Tibial nerve (tissue), 4 donors: ENCODE measurements at regions not wholly inside any gene's neighbourhood (a gene's known extent, or its start where the extent isn't known, plus 50 kb on each side); places are given as distances from the start of the nearest gene placed in this dataset.

ENCODE experiments used
- DNase-seq, 2 donors: peaks; one replicate each; pipeline ENCODE4 v3.0.0-alpha.2; 2019; ENCODE audit warnings: low spot score in 2 of 2
- H3K27ac ChIP-seq, 4 donors: fragments of 200-600 bp; sonication (generic) in 3 of 4; one replicate each; pipeline ENCODE4 v1.5.1; 2017 to 2019; ENCODE audit warnings: mild to moderate bottlenecking in 1 of 4
- H3K27me3 ChIP-seq, 2 donors: fragments of 200-600 bp; sonication (generic) in 1 of 2; one replicate each; pipeline versions ENCODE4 v1.5.1 to v1.6.0; 2017 to 2019
- H3K36me3 ChIP-seq, 3 donors: fragments of 200-600 bp; sonication (generic); one replicate each; pipeline ENCODE4 v1.5.1; 2018 to 2019
- H3K4me1 ChIP-seq, 4 donors: fragments of 200-600 bp; sonication (generic) in 3 of 4; one replicate each; pipeline ENCODE4 v1.5.1; 2017 to 2019
- H3K4me3 ChIP-seq, 4 donors: fragments of 200-600 bp; sonication (generic) in 3 of 4; one replicate each; pipeline ENCODE4 v1.5.1; 2017 to 2019; ENCODE audit warnings: mild to moderate bottlenecking in 1 of 4, moderate library complexity in 1 of 4
- H3K9me3 ChIP-seq, 4 donors: fragments of 200-600 bp; sonication (generic) in 3 of 4; one replicate each; pipeline ENCODE4 v1.5.1; 2017 to 2019
- CTCF ChIP-seq, 5 experiments: fragments of 200-600 bp in 3 of 5; fragments of 450-650 bp in 2 of 5; sonication (generic) in 3 of 5; IDR thresholded peaks; one replicate each; pipeline ENCODE4 v1.5.1; 2016 to 2019; ENCODE audit warnings: antibody characterized with exemption in 5 of 5, mild to moderate bottlenecking in 3 of 5, moderate library complexity in 2 of 5
- EP300 ChIP-seq, 2 donors: sonication (generic); formaldehyde crosslinking; IDR thresholded peaks; one replicate each; pipeline ENCODE4 v1.6.1; 2017; ENCODE audit warnings: antibody characterized with exemption in 2 of 2, mild to moderate bottlenecking in 1 of 2
- POLR2A ChIP-seq, 2 donors: fragments of 450-650 bp; IDR thresholded peaks; one replicate each; pipeline ENCODE4 v1.6.1; 2017; ENCODE audit warnings: antibody characterized with exemption in 2 of 2, mild to moderate bottlenecking in 2 of 2, moderate library complexity in 2 of 2
- WGBS, 2 donors: methylation state at CpG; one replicate each; pipeline ENCODE4 v1.1.5; 2018; 5-methylcytosine and 5-hydroxymethylcytosine counted together

GRCh38 chr10:88045656-88046415 lies 182.4 kb downstream of the PTEN start:
- Histone ChIP-seq H3K27ac (peak overlapping the region; percentile 0 to 74 (median 48)), H3K4me1 (peaks cover 0 to 51% (median 11%) of the 10 kb centered on the region in 4 donors), H3K4me3 (no peak overlapping the region), H3K36me3 (no peaks in the 10 kb centered on the region), H3K9me3 (no peaks in the 10 kb centered on the region), H3K27me3 (no peaks in the 10 kb centered on the region)
- TF ChIP-seq CTCF (IDR thresholded peaks at IDR 0.05) (no peak), EP300 (IDR thresholded peaks at IDR 0.05) (peak in 1 of 2 donors; percentile 50), POLR2A (IDR thresholded peaks at IDR 0.05) (no peak)
- DNase-seq, result peak in 1 of 2 donors; percentile 28
- 44 to 57% methylated on average over 5 of the region's 5 CpGs for WGBS, 2 donors

- TF ChIP-seq CTCF (IDR thresholded peaks at IDR 0.05) (no peak), POLR2A (IDR thresholded peaks at IDR 0.05) (no peak), EP300 (IDR thresholded peaks at IDR 0.05) (no peak)
- Histone ChIP-seq H3K4me3 (no peak overlapping the region), H3K27me3 (no peaks in the 10 kb centered on the region), H3K4me1 (peaks cover 0 to 34% (median 11%) of the 10 kb centered on the region in 4 donors), H3K27ac (no peak overlapping the region), H3K36me3 (no peaks in the 10 kb centered on the region), H3K9me3 (no peaks in the 10 kb centered on the region)
- no peak for DNase-seq
Measured at GRCh38 chr10:88047579-88047978, 184.2 kb downstream of the PTEN start.

- no peak for DNase-seq
- WGBS, 2 donors, result 100% methylated on average over 1 of the region's 1 CpG
- Histone ChIP-seq H3K9me3 (no peaks in the 10 kb centered on the region), H3K27me3 (no peaks in the 10 kb centered on the region), H3K27ac (no peak overlapping the region), H3K4me3 (no peak overlapping the region), H3K36me3 (no peaks in the 10 kb centered on the region), H3K4me1 (peaks cover 0 to 29% (median 11%) of the 10 kb centered on the region in 4 donors)
- TF ChIP-seq CTCF (IDR thresholded peaks at IDR 0.05) (no peak), EP300 (IDR thresholded peaks at IDR 0.05) (no peak), POLR2A (IDR thresholded peaks at IDR 0.05) (no peak)
Measured at GRCh38 chr10:88048312-88048711, 184.9 kb downstream of the PTEN start.

- Histone ChIP-seq H3K36me3 (no peaks in the 10 kb centered on the region), H3K27ac (no peak overlapping the region), H3K27me3 (no peaks in the 10 kb centered on the region), H3K4me1 (peaks cover 0 to 25% (median 11%) of the 10 kb centered on the region in 4 donors), H3K4me3 (no peak overlapping the region), H3K9me3 (no peaks in the 10 kb centered on the region)
- no peak for DNase-seq
- no peak for TF ChIP-seq CTCF (IDR thresholded peaks at IDR 0.05)
- no peak for TF ChIP-seq POLR2A (IDR thresholded peaks at IDR 0.05)
- TF ChIP-seq EP300 (IDR thresholded peaks at IDR 0.05), result no peak
- 92 to 95% methylated on average over 3 of the region's 3 CpGs for WGBS, 2 donors
Measured at GRCh38 chr10:88049204-88049603, 185.8 kb downstream of the PTEN start.

- no peaks in the 10 kb centered on the region for H3K27me3 ChIP-seq
- no peaks in the 10 kb centered on the region for H3K36me3 ChIP-seq
- TF ChIP-seq CTCF (IDR thresholded peaks at IDR 0.05), result no peak
- no peak for TF ChIP-seq EP300 (IDR thresholded peaks at IDR 0.05)
- no peak for TF ChIP-seq POLR2A (IDR thresholded peaks at IDR 0.05)
- 82 to 93% methylated on average over 1 of the region's 1 CpG for WGBS, 2 donors
- H3K27ac ChIP-seq, result no peak overlapping the region
- H3K4me3 ChIP-seq, result no peak overlapping the region
- no peaks in the 10 kb centered on the region for H3K9me3 ChIP-seq
- H3K4me1 ChIP-seq, result peaks cover 0 to 9% (median 5%) of the 10 kb centered on the region in 4 donors
- no peak for DNase-seq
Measured at GRCh38 chr10:88057720-88058119, 194.3 kb downstream of the PTEN start.
